NCI-H1930 (cell line): ENCODE measurements at regions not wholly inside any gene's neighbourhood (a gene's known extent, or its start where the extent isn't known, plus 50 kb on each side); places are given as distances from the start of the nearest gene placed in this dataset.
A peak's percentile ranks its signal among the peaks of the same experiment; 100 is the strongest.

Experiments
- DNase-seq, 2 experiments: peaks; one replicate each; lab custom pipeline; 2025; lab: John Stamatoyannopoulos, UW

GRCh38 chr13:99892866-99893504 is 78.6 kb downstream of the ZIC5 start:
- DNase-seq = no peak

GRCh38 chr13:99892196-99892613 is 79.4 kb downstream of the ZIC5 start:
- no peak for DNase-seq

- no peak for DNase-seq
Measured at GRCh38 chr13:99886706-99887105, 84.9 kb downstream of the ZIC5 start.

- no peak for DNase-seq
Measured at GRCh38 chr13:99884913-99885312, 86.7 kb downstream of the ZIC5 start.

GRCh38 chr13:99883805-99884204 is 87.8 kb downstream of the ZIC5 start:
- DNase-seq = no peak

GRCh38 chr13:99878921-99879610 is 92.5 kb downstream of the ZIC5 start:
- no peak for DNase-seq

GRCh38 chr13:99876651-99877050 is 94.9 kb downstream of the ZIC5 start:
- DNase-seq = no peak

- DNase-seq = no peak
Measured at GRCh38 chr13:99875391-99875790, 96.2 kb downstream of the ZIC5 start.

- no peak for DNase-seq
Measured at GRCh38 chr13:99873832-99874430, 97.6 kb downstream of the ZIC5 start.

GRCh38 chr13:99873141-99873540 is 98.4 kb downstream of the ZIC5 start:
- no peak for DNase-seq

GRCh38 chr13:99871249-99871898 is 100.2 kb downstream of the ZIC5 start:
- peak; percentile 40 to 78 for DNase-seq

- peak; percentile 90 to 95 for DNase-seq
Measured at GRCh38 chr13:99870541-99870940, 101.0 kb downstream of the ZIC5 start.

GRCh38 chr13:99869830-99870229 is 101.7 kb downstream of the ZIC5 start:
- DNase-seq = no peak

GRCh38 chr13:99868767-99869166 is 102.8 kb downstream of the ZIC5 start:
- DNase-seq = no peak

- DNase-seq = no peak
Measured at GRCh38 chr13:99867535-99868257, 103.9 kb downstream of the ZIC5 start.

GRCh38 chr13:99866781-99867180 is 104.8 kb downstream of the ZIC5 start:
- DNase-seq = no peak

GRCh38 chr13:99865420-99865930 is 106.1 kb downstream of the ZIC5 start:
- DNase-seq = no peak

- no peak for DNase-seq
Measured at GRCh38 chr13:99864627-99864990, 107.0 kb downstream of the ZIC5 start.

- no peak for DNase-seq
Measured at GRCh38 chr13:99863789-99864626, 107.6 kb downstream of the ZIC5 start.

GRCh38 chr13:99862244-99862643 is 109.3 kb downstream of the ZIC5 start:
- DNase-seq = no peak

- DNase-seq = no peak
Measured at GRCh38 chr13:99861771-99862170, 109.8 kb downstream of the ZIC5 start.
